OCI-LY3 (cell line): ENCODE measurements at regions not wholly inside any gene's neighbourhood (a gene's known extent, or its start where the extent isn't known, plus 50 kb on each side); places are given as distances from the start of the nearest gene placed in this dataset.

ENCODE experiments used
- H2AFZ ChIP-seq: fragments of 200-600, 300-600 bp; shearing (Covaris generic); 2 replicates; pipeline ENCODE4 v1.6.0; 2014; ENCODE audit warnings: antibody characterized with exemption, low read depth, low read length
- H3K27ac ChIP-seq: fragments of 200-600, 300-600 bp; sonication (generic); 2 replicates; pipeline ENCODE4 v1.5.1; 2014; ENCODE audit warnings: mild to moderate bottlenecking, low read length, moderate library complexity, mixed read lengths
- H3K27me3 ChIP-seq: fragments of 200-600, 300-600 bp; sonication (generic); 2 replicates; pipeline ENCODE4 v1.6.1; 2014; ENCODE audit warnings: low read depth, low read length, mixed read lengths
- H3K36me3 ChIP-seq: fragments of 200-600, 300-600 bp; sonication (generic); replicated peaks from 2 replicates; pipeline ENCODE3; 2014; ENCODE audit warnings: low read depth, low read length, mixed read lengths
- H3K4me1 ChIP-seq: fragments of 300-600, 200-600 bp; sonication (generic); 2 replicates; pipeline ENCODE4 v1.6.1; 2014; ENCODE audit warnings: low read length, mixed read lengths
- H3K4me2 ChIP-seq: fragments of 200-600, 300-600 bp; sonication (generic); 2 replicates; pipeline ENCODE4 v1.6.1; 2014; ENCODE audit warnings: low read length, mixed read lengths
- H3K4me3 ChIP-seq: fragments of 300-600, 200-600 bp; sonication (generic); 2 replicates; pipeline ENCODE4 v1.5.1; 2014; ENCODE audit warnings: antibody characterized with exemption, mild to moderate bottlenecking, low read length, moderate library complexity
- H3K79me2 ChIP-seq: fragments of 300-600, 200-600 bp; shearing (Covaris generic); 2 replicates; pipeline ENCODE4 v1.6.1; 2014; ENCODE audit warnings: mild to moderate bottlenecking, low read length, mixed read lengths
- H3K9ac ChIP-seq: fragments of 300-600, 200-600 bp; shearing (Covaris generic); 2 replicates; pipeline ENCODE4 v1.6.0; 2014; ENCODE audit warnings: mild to moderate bottlenecking, low read length, moderate library complexity
- H3K9me3 ChIP-seq: fragments of 200-600, 300-600 bp; shearing (Covaris generic); 2 replicates; pipeline ENCODE4 v1.6.1; 2014; ENCODE audit warnings: low read length, mixed read lengths; ENCODE audit not compliant: insufficient read depth
- H4K20me1 ChIP-seq: fragments of 200-600, 300-600 bp; sonication (generic); 2 replicates; pipeline ENCODE4 v1.6.1; 2016; ENCODE audit warnings: low read length, mixed read lengths; ENCODE audit not compliant: insufficient read depth
- CTCF ChIP-seq: fragments of 200-600, 300-600 bp; sonication (generic); IDR thresholded peaks from 2 replicates; pipeline ENCODE4 v1.5.1; 2014; ENCODE audit warnings: antibody characterized with exemption, low read length, low read depth
- EZH2phosphoT487 ChIP-seq: fragments of 200-600 bp; shearing (Covaris generic); IDR thresholded peaks from 2 replicates; pipeline ENCODE4 v1.6.1; 2018; ENCODE audit warnings: antibody characterized with exemption, mixed run types, low read depth

- Histone ChIP-seq H3K4me1 (peaks cover 19% of the 10 kb centered on the region), H3K27me3 (no peaks in the 10 kb centered on the region), H3K27ac (no peak overlapping the region), H3K9ac (no peak overlapping the region), H3K4me3 (no peak overlapping the region), H3K36me3 (no peaks in the 10 kb centered on the region), H4K20me1 (no peaks in the 10 kb centered on the region), H2AFZ (no peak overlapping the region), H3K79me2 (no peaks in the 10 kb centered on the region), H3K9me3 (peaks cover 5% of the 10 kb centered on the region; the same call in 1 of the 2 replicates), H3K4me2 (no peak overlapping the region)
- no peak for TF ChIP-seq EZH2phosphoT487
- TF ChIP-seq CTCF: no peak
Observed at GRCh38 chr7:43010061-43010460, 77.9 kb downstream of the MRPL32 start.

GRCh38 chr7:43011879-43012278, 79.7 kb downstream of the MRPL32 start:
- Histone ChIP-seq H3K27ac (no peak overlapping the region), H3K27me3 (no peaks in the 10 kb centered on the region), H3K4me3 (no peak overlapping the region), H3K36me3 (no peaks in the 10 kb centered on the region), H3K4me2 (peak overlapping the region; percentile 20; the same call in 1 of the 2 replicates), H3K9me3 (peaks cover 5% of the 10 kb centered on the region; the same call in 1 of the 2 replicates), H4K20me1 (no peaks in the 10 kb centered on the region), H2AFZ (no peak overlapping the region), H3K9ac (no peak overlapping the region), H3K79me2 (no peaks in the 10 kb centered on the region), H3K4me1 (peaks cover 21% of the 10 kb centered on the region)
- no peak for TF ChIP-seq CTCF
- TF ChIP-seq EZH2phosphoT487: no peak

GRCh38 chr7:43014406-43014805, 82.2 kb downstream of the MRPL32 start:
- Histone ChIP-seq H3K4me2 (peak overlapping the region; percentile 11; the same call in 1 of the 2 replicates), H3K27me3 (no peaks in the 10 kb centered on the region), H3K9ac (no peak overlapping the region), H2AFZ (no peak overlapping the region), H3K79me2 (no peaks in the 10 kb centered on the region), H3K4me1 (peaks cover 21% of the 10 kb centered on the region), H4K20me1 (no peaks in the 10 kb centered on the region), H3K4me3 (no peak overlapping the region), H3K36me3 (no peaks in the 10 kb centered on the region), H3K9me3 (peaks cover 5% of the 10 kb centered on the region; the same call in 1 of the 2 replicates), H3K27ac (no peak overlapping the region)
- TF ChIP-seq CTCF: no peak
- no peak for TF ChIP-seq EZH2phosphoT487

GRCh38 chr7:43015301-43015700, 83.1 kb downstream of the MRPL32 start:
- peaks cover 5% of the 10 kb centered on the region; the same call in 1 of the 2 replicates for H3K9me3 ChIP-seq
- no peak overlapping the region for H2AFZ ChIP-seq
- no peaks in the 10 kb centered on the region for H3K79me2 ChIP-seq
- no peak overlapping the region for H3K27ac ChIP-seq
- H3K27me3 ChIP-seq: no peaks in the 10 kb centered on the region
- no peaks in the 10 kb centered on the region for H4K20me1 ChIP-seq
- no peak overlapping the region for H3K9ac ChIP-seq
- no peak overlapping the region for H3K4me3 ChIP-seq
- no peaks in the 10 kb centered on the region for H3K36me3 ChIP-seq
- no peak overlapping the region for H3K4me2 ChIP-seq
- TF ChIP-seq EZH2phosphoT487: no peak
- TF ChIP-seq CTCF: no peak
- peaks cover 21% of the 10 kb centered on the region for H3K4me1 ChIP-seq
